OCI-M1 (cell line): ENCODE measurements at regions not wholly inside any gene's neighbourhood (a gene's known extent, or its start where the extent isn't known, plus 50 kb on each side); places are given as distances from the start of the nearest gene placed in this dataset.
"Not testable (repeated sequence)": the region's sequence is repeated elsewhere in the genome, so short reads cannot be mapped to it uniquely, and the experiment has no call there.

Experiments
- DNase-seq: peaks from one replicate; lab custom pipeline; 2025; lab: John Stamatoyannopoulos, UW

- DNase-seq, result no peak
Observed at GRCh38 chr6:119960036-119960435, 610.5 kb upstream of the MAN1A1 start.

- no peak for DNase-seq
Observed at GRCh38 chr6:119957195-119957594, 607.6 kb upstream of the MAN1A1 start.

- no peak for DNase-seq
Observed at GRCh38 chr6:119952696-119953095, 603.1 kb upstream of the MAN1A1 start.

- no peak for DNase-seq
Observed at GRCh38 chr6:119950681-119951080, 601.1 kb upstream of the MAN1A1 start.

- no peak for DNase-seq
Observed at GRCh38 chr6:119942078-119942752, 592.7 kb upstream of the MAN1A1 start.

- DNase-seq, result no peak
Observed at GRCh38 chr6:119938752-119939151, 589.2 kb upstream of the MAN1A1 start.

GRCh38 chr6:119934816-119935215, 585.3 kb upstream of the MAN1A1 start:
- DNase-seq, result no peak

- DNase-seq, result no peak
Observed at GRCh38 chr6:119929121-119929520, 579.6 kb upstream of the MAN1A1 start.

GRCh38 chr6:119924888-119925287, 575.3 kb upstream of the MAN1A1 start:
- DNase-seq, result not testable (repeated sequence)

GRCh38 chr6:119922814-119923213, 573.3 kb upstream of the MAN1A1 start:
- DNase-seq, result no peak

- no peak for DNase-seq
Observed at GRCh38 chr6:119921491-119922010, 572.0 kb upstream of the MAN1A1 start.

- no peak for DNase-seq
Observed at GRCh38 chr6:119917186-119917585, 567.6 kb upstream of the MAN1A1 start.

GRCh38 chr6:119915971-119916370, 566.4 kb upstream of the MAN1A1 start:
- no peak for DNase-seq

- no peak for DNase-seq
Observed at GRCh38 chr6:119908157-119908556, 558.6 kb upstream of the MAN1A1 start.

- peak; percentile 23 for DNase-seq
Observed at GRCh38 chr6:119902681-119903080, 553.1 kb upstream of the MAN1A1 start.

GRCh38 chr6:119896806-119897205, 547.2 kb upstream of the MAN1A1 start:
- DNase-seq, result no peak

GRCh38 chr6:119895626-119896025, 546.1 kb upstream of the MAN1A1 start:
- no peak for DNase-seq

- DNase-seq, result no peak
Observed at GRCh38 chr6:119894811-119895210, 545.2 kb upstream of the MAN1A1 start.

- DNase-seq, result no peak
Observed at GRCh38 chr6:119891644-119892043, 542.1 kb upstream of the MAN1A1 start.

- no peak for DNase-seq
Observed at GRCh38 chr6:119891206-119891605, 541.6 kb upstream of the MAN1A1 start.

- DNase-seq, result no peak
Observed at GRCh38 chr6:119890470-119890869, 540.9 kb upstream of the MAN1A1 start.

- DNase-seq, result no peak
Observed at GRCh38 chr6:119887666-119888065, 538.1 kb upstream of the MAN1A1 start.

- no peak for DNase-seq
Observed at GRCh38 chr6:119881416-119881815, 531.9 kb upstream of the MAN1A1 start.

- no peak for DNase-seq
Observed at GRCh38 chr6:119880840-119881239, 531.3 kb upstream of the MAN1A1 start.
